NCI-H774 (cell line): ENCODE measurements at regions not wholly inside any gene's neighbourhood (a gene's known extent, or its start where the extent isn't known, plus 50 kb on each side); places are given as distances from the start of the nearest gene placed in this dataset.

ENCODE experiments used
- DNase-seq: peaks from one replicate; lab custom pipeline; 2025; lab: John Stamatoyannopoulos, UW

- DNase-seq: no peak
Measured at GRCh38 chr7:144960763-144961162, 124.9 kb upstream of the TPK1 start.

- no peak for DNase-seq
Measured at GRCh38 chr7:144957998-144958397, 122.1 kb upstream of the TPK1 start.

GRCh38 chr7:144955422-144955821 is 119.6 kb upstream of the TPK1 start:
- no peak for DNase-seq

DNA sequence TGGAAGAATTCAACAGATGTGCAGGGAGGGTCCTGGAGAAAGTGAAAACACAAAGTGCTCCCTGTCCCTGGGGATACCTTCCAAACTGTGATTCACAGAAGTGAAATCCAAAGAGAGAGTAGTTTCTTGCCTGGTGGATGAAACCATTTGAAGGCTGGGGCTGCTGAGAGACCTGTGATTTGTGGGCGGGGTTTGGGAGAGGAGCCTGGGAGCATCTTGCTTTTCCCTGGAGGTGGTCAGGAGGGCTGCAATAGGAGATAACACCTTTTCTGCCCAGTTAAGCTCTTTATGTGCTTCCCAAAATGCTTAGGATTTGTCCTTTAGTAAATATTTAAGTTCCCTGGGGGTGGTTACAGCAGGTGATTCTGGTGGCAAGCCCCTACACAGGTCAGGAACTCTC is 105.3 kb upstream of the TPK1 start:
- DNase-seq: no peak

GRCh38 chr7:144937199-144937598 is 101.3 kb upstream of the TPK1 start:
- DNase-seq: no peak

GRCh38 chr7:144936314-144936713 is 100.5 kb upstream of the TPK1 start:
- DNase-seq: no peak

DNA sequence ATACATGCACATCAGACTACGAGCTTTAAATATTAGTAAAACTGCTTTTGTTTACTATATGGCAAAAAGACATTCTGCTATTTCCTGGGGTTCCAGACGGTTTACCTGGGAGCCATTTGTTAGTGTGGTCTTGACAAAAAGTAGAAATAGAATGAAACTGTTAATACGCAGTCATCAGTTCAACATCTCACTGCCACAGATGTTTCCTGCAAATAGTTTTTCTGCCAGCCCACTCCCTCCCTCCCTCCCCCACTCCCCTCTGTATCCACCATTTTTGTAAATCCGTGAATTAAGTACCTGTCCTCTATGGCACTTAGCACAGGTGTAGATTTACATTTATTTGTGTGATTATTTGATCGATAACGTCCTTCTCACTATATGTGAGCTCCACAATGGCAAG is 74.6 kb upstream of the TPK1 start:
- DNase-seq: no peak

DNA sequence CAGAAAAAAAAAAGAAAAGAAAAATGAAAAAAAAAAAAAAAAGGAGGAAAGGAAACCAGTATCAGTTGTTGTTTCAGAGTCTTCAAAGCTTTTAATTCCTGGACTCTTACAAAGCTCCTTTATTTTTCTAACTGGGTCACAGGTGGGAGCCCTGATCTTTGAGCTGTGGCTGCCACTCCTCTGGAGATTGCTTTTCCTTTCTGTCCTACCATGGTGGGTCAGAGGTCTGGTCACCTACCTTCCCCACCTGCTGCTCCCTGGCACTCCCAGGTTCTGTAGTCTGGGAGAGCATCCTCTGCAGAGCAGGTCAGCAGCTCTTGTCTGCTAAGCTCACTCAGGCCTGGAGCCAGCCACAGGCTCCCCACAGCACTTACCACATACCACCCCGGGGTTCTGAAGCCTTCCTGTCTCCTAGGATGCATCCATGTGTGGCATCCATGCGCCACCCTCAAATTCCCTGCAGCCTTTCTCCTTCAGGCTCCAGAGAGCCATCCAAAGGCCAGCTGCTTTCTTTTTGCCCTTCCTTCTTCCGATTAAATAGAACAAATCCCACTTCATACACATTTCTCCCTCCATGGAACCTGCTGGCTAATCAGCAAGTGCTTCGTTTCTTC is 73.2 kb upstream of the TPK1 start:
- no peak for DNase-seq

GRCh38 chr7:144908324-144908723 is 72.5 kb upstream of the TPK1 start:
- no peak for DNase-seq

- no peak for DNase-seq
Measured at GRCh38 chr7:144907577-144907976, 71.7 kb upstream of the TPK1 start.

DNA sequence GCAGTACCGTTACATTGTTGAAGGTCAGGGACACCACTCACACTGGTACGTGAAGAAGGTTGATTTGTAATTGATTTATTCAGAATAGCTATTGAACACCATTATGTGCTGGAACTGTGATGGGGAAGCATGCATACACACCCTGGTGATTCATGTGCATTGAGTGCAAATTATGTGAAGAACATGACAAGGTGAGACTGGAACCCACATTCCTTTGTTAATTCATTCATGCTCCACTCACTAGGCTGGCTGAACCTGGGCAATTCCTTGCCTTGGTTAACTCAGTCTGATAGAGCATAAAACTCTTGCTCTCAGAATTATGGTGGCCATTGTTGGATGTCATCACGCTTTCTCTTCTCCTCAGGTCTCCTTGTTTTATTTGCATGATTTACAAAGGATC is 67.3 kb upstream of the TPK1 start:
- no peak for DNase-seq

GRCh38 chr7:144892761-144893160 is 56.9 kb upstream of the TPK1 start:
- no peak for DNase-seq
